Suppressor macrophage treated with lipopolysaccharide for 1 hour (primary cell): ENCODE measurements at regions not wholly inside any gene's neighbourhood (a gene's known extent, or its start where the extent isn't known, plus 50 kb on each side); places are given as distances from the start of the nearest gene placed in this dataset.

Experiments used
- DNase-seq, 3 donors: peaks; one replicate each; pipeline ENCODE4 v3.0.0-alpha.2; 2020 to 2022

- DNase-seq = peak in 2 of 3 donors; percentile 5 to 16
Measured at GRCh38 chr2:58569475-58570185, 328.5 kb upstream of the FANCL start.

DNA sequence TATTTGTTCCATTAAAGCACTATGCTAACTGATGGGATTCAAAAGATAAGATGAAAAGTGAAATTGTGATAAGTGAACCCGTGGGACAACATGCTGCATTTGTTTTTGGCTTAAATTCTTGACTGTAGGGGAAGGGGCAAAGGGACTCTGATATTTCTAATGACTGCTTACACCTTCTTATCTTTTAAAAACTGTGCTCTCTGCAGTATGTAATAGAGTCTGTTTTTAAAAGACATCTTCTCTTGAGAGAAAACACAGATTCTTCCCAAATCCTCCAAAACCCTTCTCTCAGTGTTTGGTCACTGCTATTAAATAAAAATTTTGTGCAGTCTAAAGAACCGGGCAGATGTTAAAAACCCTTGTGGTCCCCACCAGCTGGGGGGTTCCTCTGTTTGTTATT is 327.8 kb upstream of the FANCL start:
- no peak for DNase-seq

DNA sequence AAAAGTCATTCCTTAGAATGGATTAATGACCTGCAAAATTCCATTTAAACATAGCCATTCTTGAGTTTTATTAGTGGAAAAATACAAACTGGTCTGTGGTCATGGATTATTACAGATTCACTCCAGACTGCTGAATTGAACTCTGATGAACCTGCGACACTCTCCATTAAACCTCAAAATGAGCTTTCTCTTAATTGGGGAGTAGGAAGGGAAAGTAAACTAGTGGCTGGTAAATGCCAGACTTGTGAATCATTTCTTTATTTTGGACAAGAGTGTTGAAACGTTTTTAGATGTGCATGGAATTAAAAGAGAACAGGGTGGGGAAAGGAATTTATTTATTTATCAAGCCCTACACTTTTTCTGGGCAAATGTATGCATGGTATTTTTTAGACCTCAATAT is 321.2 kb upstream of the FANCL start:
- DNase-seq = no peak

GRCh38 chr2:58560531-58560930 is 319.4 kb upstream of the FANCL start:
- DNase-seq = no peak

GRCh38 chr2:58558881-58559280 is 317.8 kb upstream of the FANCL start:
- no peak for DNase-seq

DNA sequence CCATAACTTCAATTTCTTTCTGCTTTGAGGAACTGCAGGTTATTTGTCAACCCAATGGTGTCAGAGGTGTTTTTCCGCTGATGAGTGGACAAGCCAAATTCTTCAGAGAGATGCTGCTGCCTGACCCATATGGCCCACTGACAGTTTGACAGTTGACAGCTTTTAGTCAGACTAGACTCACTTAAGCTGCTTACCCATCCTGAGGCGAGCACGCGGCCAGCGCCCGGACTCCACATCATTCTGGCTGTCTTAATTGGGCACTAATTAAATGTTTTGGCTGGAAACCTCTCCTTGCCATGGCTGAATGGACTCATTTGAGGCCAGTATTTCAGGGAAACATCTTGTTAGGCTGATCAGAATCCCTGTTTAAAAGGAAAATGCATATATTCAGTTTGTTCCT is 316.1 kb upstream of the FANCL start:
- DNase-seq = peak in 1 of 3 donors; percentile 5

DNA sequence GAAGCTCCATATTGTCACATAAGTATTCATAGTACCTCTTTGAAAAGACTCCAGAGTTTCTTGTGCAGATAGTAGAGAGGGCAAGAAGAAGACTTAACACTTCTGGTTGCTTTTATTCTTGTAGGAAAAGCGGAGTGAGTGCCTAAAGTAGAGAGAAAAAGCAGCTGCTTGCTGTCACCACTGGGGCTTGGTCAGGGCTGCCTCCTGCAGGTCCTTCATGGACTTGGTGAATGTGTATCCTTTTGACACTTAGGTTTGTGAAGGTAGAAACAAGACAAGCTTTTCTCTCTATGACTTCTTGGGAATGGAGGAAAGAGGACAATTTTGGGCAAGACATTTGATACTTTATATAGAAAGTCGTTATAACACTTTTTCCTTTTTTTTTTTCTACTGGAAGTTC is 312.8 kb upstream of the FANCL start:
- peak in 1 of 3 donors; percentile 7 for DNase-seq

GRCh38 chr2:58553522-58553921 is 312.4 kb upstream of the FANCL start:
- no peak for DNase-seq

GRCh38 chr2:58545300-58546280 is 304.5 kb upstream of the FANCL start:
- DNase-seq = no peak

- no peak for DNase-seq
Measured at GRCh38 chr2:58543442-58543841, 302.3 kb upstream of the FANCL start.

DNA sequence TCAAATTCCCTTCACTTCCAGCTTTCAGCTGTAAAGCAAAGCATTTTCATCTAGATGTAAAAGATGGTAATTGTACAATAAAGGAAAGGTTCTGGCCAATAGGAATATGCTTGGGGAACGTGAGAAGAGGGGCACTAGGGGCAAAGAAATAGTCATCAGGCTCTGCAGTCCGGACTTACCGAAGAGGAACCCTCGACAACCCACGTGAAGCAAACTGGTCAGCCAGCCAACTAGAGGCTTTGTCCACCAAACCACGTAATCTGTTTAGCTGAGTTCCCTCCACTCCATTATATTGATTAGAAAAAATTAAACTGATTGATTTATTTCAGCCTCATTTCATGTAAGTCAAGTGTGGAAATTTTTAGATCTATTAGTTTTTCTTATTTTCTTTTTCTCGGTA is 300.4 kb upstream of the FANCL start:
- DNase-seq = no peak

DNA sequence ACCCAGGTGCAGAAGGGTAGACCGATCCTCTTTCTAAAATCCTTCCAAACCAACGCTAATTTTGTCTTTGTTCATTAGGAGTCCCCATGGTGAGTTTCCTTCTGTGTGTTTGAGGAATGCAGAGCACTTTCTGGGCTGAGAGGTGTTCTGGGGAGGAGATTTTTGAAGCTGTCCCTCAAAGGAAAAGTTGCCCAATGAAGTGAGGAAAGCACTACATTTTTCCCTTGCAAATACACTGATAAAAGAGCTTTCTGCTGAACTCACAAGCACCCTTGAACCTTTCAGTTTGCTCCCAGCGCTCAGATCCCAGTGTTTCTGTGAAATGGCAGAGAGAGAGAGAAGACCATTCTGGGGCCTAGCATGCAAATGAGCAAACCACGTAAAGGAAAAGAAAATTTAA is 299.6 kb upstream of the FANCL start:
- DNase-seq = no peak

GRCh38 chr2:58539973-58540372 is 298.8 kb upstream of the FANCL start:
- DNase-seq = peak in 1 of 3 donors; percentile 20

DNA sequence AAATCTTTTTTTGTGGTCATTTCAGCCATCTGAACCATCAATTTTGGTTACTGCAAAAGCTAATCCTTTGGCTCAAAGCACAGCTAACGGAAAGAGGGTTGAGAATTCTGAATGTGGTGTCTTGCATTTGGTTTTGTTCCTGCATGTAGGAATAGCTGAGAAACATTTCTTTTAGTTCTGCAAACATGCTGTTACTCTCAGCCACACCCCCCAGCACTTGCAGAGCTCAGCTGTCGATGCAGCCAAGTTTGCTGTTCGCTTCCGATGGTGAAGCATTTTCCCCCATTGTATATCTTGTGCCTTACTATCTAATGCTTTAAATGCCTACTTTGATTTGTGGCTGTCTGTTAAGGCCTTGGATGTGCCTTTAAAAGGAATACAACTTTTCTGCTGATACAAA is 294.9 kb upstream of the FANCL start:
- DNase-seq = no peak

GRCh38 chr2:58535182-58535581 is 294.1 kb upstream of the FANCL start:
- DNase-seq = no peak

- no peak for DNase-seq
Measured at GRCh38 chr2:58533376-58533775, 292.3 kb upstream of the FANCL start.

- DNase-seq = no peak
Measured at GRCh38 chr2:58532641-58533040, 291.5 kb upstream of the FANCL start.

DNA sequence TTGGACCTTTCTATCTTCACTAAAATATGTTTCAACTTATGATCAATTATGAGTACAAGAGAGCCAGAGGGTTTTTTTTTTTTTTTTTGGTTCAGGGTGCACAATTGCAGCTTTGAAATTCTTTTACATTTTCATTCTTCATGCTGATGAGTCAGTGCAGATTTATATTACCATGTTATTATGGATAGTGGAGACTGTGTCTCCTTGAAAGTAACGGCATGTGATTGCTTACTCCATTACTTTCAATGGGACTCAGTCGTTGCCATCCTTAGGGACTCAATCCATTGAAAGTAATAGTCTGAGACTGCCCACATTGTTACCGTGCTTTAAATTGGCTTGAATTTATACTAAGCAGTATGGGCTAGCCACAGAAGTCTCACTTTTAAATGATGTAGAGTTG is 286.5 kb upstream of the FANCL start:
- no peak for DNase-seq

DNA sequence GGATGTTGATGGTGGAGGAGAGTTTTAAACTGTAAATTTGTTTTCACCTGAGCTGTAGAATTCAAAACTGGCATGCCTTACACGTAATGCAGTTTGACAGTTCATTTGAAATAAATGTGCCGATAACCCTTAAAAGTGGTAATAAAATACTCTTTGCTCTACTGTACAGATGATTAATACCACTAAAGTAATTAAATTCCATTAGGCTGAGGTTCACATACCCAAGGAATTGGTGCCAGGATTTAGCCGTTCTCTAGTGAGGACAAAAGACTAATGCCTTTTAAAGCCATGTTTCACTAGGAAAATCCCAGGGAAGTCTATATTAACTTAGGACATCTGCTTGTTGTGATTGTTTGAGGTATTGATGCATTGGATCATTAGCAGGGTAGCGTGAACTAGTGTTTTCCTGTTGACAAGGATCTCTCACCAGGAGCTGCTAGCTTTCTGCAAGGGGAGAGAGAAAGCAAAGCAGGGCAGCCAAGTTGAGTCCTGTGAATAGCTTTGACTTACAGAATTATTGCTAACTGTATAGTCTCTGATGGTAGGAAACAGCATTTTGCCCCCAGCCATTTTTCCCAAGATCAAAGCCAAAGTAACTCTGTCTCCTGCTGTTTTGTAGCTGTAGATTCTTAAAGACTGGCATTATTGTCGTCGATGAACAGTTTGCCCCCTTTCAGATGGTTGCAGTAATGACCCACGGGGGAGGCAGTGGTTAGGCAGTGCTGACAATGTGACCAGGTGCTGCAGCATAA is 280.9 kb upstream of the FANCL start:
- no peak for DNase-seq

GRCh38 chr2:58520903-58521302 is 279.8 kb upstream of the FANCL start:
- no peak for DNase-seq

- no peak for DNase-seq
Measured at GRCh38 chr2:58517881-58518280, 276.8 kb upstream of the FANCL start.

GRCh38 chr2:58516695-58517094 is 275.6 kb upstream of the FANCL start:
- DNase-seq = no peak

GRCh38 chr2:58515827-58516573 is 274.9 kb upstream of the FANCL start:
- peak in 1 of 3 donors; percentile 7 for DNase-seq
